Left hindlimb (tissue), 1 donor: ENCODE measurements at regions not wholly inside any gene's neighbourhood (a gene's known extent, or its start where the extent isn't known, plus 50 kb on each side); places are given as distances from the start of the nearest gene placed in this dataset.

Experiments
- DNase-seq: peaks from one replicate; pipeline ENCODE4 v3.0.0-alpha.2; 2018

DNA sequence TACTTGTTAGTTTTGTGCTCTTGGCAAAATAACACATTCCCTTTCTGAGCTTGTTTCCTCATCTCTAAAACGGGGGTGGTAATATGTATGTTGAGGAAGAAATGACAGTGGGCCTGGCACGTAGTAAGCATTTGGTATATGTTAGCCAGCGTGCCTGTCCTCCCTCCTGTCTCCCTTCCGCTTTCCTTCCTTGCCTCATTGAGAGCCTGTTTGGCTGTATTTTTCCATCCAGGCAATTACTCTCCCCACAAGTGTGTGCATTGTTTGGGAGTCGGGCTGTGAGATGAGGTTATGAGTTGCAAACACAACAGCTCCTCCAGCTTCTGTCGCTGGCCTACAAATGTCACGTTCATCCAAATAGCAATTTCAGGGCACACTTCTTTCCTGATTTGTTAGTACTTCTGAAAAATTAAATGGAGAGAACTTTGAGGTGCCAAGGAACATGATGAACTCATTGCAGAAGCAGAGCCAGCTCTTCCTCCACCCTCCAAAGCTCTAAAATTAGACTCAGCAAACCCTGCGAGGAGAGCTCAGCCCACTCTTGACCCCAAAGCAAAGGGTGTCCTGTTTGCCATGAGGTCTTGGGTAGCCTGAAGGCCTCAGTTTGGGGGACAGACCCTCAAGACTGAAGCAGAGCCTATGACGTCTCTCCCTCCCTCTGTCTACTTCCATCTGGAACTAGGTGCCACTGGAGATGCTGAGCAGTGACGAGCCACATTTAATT is 50.7 kb upstream of the TOX2 start:
- no peak for DNase-seq

DNA sequence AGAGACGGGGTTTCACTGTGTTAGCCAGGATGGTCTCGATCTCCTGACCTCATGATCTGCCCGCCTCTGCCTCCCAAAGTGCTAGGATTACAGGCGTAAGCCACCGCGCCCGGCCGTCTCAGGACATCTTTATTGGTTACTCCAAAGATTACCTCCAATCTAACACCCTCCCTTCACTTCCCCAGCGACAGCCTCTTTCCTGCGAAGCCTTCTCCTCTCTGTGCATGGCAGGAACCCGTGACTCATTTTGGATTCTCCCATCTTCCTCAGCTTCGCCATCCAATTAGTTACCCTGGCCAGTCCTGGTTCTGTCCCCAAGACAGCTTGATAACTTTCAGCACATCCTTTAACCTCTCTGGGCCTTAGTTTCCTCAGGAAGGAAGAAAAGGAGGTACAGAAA is 51.3 kb upstream of the TOX2 start:
- DNase-seq, result no peak

DNA sequence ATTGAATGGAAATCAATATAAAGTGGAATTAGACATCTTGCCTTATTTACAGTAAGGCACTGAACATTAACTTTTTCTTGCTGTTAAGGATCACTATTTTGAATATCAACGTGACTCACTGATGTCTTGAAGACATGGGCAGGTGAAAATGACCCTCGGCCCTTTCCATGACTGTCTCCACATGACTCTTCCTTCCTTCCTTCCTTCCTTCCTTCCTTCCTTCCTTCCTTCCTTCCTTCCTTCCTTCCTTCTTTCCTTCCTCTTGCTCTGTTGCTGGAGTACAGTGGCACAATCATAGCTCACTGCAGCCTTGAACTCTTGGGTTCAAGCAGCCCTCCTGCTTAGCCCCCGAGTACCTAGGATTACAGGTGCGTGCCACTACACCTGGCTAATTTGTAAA is 52.2 kb upstream of the TOX2 start:
- no peak for DNase-seq

- no peak for DNase-seq
Observed at GRCh38 chr20:43859994-43860393, 54.7 kb upstream of the TOX2 start.

DNA sequence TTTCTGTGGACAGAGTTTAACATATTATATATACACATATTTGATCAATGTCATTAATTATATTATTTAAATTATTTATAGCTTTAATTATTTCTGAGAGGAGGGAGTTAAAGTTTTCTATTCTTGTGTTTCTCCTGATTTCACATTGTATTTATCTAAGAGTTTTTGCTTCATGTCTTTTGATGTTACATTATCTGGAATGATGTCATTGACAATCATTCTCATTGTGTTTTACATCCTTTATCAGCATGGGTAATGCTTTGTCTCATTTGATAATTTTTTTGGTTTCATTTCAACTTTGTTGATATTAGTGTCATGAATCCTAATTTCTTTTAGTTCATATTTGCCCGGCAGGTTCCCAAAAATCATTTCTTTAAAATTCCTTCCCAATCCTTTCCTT is 56.7 kb upstream of the TOX2 start:
- DNase-seq, result no peak

GRCh38 chr20:43857127-43857526 is 57.5 kb upstream of the TOX2 start:
- DNase-seq, result no peak

- no peak for DNase-seq
Observed at GRCh38 chr20:43855803-43856202, 58.8 kb upstream of the TOX2 start.

DNA sequence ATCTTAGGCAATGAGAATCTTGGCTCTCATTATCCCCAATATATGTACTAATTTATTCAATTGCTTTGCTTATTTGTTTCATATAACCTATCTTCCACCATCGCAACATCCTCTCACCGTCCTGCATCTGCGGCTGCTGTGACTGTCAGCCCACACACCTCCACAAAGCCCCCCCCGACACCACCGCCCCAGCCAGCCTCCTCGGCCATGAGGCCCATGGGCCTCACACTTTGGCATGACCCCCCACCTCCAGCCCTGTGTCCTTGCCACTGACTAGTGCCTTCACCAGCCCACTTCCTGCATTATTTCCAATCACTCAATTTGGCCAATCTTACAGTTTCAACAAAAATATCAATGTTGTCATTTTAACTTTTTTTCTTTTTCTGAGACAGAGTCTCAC is 60.7 kb upstream of the TOX2 start:
- DNase-seq, result no peak

DNA sequence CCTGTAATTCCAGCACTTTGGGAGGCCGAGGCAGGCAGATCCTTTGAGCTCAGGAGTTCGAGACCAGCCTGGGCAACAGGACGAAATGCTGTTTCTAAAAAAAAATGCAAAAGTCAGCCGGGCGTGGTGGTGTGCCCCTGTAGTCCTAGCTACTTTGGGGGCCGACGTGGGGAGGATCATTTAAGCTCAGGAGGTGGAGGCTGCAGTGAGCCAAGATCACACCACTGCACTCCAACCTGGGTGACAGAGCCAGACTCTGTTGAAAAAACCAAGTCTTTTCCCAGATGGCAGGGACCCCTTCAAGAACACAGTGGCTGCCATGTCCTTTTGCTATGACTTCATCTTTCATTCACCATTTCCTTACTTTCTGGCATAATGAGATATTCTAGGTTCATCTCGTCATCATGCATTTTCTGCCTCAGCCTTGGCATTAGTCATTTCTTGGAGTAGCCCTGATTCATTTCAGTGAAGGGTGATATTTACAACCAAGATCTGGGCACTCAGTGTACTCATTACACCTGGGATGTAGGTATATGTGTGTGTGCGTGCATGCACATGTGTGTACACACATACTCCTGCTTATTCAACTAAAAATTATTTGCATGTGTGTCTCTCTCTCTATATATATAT is 61.4 kb upstream of the TOX2 start:
- DNase-seq, result no peak

GRCh38 chr20:43849496-43850186 is 65.0 kb upstream of the TOX2 start:
- DNase-seq, result no peak

DNA sequence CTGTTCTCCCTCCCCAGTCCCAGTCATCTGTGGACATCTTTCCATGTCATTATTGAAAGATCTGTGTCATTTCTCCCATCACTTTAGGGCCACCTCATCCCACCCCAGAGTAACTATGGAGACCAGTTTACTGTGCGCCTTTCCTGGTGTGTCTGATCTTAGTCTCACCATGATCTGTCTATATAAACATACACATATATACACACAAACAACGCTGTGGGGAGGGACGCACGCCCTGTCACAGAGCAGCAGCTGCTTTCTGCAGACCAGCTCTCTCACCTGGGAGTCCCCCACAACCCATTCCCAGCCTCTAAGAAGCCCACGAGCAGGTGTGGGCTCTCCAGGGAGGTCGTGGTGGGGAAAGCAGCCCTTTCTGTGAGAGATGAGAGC is 68.1 kb upstream of the TOX2 start:
- no peak for DNase-seq

- peak; percentile 51 for DNase-seq
Observed at GRCh38 chr20:43844778-43845614, 69.7 kb upstream of the TOX2 start.

- DNase-seq, result no peak
Observed at GRCh38 chr20:43843965-43844660, 70.5 kb upstream of the TOX2 start.

DNA sequence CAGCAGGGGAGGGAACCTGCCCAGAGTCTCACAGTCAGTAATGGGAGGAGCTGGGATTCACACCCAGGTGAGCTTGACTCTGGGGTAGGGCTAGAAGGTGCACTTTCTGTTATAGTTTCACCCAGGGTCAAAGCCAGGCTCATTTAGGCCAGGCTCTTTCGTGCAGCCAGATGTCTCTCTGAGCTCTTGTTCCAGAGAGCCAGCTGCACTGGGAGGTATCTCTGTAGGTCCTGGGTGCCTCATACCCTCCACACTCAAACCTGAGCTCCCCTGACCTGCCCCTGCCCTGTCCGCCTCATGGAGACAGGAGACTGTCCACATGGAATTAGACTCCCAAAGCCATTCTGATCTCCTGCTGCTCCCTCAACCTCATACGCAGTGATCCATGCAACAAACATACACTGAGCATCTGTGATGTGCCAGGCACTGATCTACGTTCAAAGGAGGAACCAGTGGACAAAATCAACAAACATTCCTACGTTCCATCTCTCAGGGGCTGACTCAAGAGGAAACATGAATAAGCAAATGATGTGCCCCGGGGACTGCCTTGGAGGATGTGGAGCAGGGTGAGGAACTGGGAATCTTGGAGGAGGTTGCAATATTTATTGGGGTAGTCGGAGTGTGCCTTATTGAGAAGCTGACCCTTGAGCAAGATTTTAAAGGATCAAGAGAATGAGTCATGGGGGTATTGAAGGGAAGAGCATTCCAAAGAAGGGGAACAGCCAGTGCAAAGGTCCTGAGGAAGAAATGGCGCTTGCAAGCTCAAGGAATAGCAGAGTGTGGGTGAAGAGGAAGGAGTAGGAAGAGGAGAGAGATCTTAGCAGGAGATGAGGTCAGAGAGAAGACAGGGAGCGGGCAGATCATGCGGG is 71.3 kb upstream of the TOX2 start:
- DNase-seq, result no peak

DNA sequence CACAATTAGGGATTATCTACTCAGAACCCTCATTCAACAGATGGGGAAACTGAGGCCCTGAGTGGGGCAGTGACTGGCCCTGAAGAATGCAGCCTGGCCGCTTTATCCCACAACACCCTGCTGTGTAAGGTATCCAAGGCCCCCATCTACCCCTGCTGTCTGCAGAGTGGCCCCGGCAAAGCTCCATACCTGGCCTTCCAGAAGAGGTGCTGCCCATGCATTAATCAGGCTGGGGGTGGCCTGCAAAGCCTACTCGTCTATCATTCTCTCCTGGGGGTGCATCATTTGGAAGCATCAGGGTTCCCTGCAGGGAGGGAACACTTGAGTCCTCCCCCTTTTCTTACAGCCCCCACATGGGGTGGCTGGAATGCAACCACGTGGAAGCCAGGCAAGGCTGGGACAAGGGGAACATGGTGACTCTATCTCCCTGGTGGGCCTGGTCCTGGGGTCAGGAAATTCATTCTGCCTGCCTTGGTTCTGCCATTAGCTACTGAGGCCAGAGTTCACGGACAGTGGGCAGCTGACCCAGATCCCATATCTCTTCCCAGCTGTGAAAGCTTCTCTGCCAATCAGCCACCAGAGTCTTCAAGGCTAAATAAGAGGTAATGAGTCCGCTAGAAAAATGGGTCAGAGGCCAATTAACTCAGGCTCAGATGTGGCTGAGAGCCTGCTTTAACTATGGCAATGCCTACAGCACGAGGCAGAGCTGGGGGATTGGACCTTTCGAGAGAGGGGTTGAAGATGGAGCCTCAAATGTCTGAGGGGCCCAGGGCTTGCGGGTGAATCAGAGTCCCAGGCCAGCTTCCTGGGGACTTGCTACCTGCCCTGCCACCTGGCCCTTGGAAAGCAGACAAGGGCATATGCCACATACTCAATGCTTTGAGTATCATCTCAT is 72.3 kb upstream of the TOX2 start:
- DNase-seq, result no peak

GRCh38 chr20:43840382-43841070 is 74.1 kb upstream of the TOX2 start:
- no peak for DNase-seq

DNA sequence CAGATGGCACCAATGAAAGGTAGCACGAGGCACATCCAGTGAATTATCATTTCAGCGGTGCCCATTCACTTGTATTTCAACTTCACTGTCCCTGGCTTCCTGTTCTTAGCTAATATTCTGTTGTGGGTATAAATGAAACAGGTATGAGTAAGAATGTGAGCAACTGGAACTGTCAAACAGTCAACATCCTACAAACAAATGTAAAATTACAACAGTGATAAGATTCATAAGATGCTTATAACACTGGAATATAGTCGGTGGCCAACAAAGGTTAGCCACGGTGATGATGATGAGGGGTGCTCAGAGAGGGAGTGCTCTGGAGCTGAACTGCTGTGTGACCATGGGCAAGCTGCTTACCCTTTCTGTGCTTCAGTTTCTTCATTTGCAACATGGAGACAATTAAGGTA is 74.9 kb upstream of the TOX2 start:
- DNase-seq, result no peak

GRCh38 chr20:43838703-43839060 is 76.0 kb upstream of the TOX2 start:
- no peak for DNase-seq

GRCh38 chr20:43837856-43838702 is 76.6 kb upstream of the TOX2 start:
- DNase-seq, result no peak
